Chondrocyte (in vitro differentiated cells): ENCODE measurements at regions not wholly inside any gene's neighbourhood (a gene's known extent, or its start where the extent isn't known, plus 50 kb on each side); places are given as distances from the start of the nearest gene placed in this dataset.

Experiments used
- DNase-seq: peaks from one replicate; pipeline ENCODE4 v3.0.0; 2021; ENCODE audit warnings: mixed read lengths, low spot score
- H3K27ac Mint-ChIP-seq: one replicate; pipeline ENCODE4 v1.8.0; 2021; ENCODE audit warnings: mild to moderate bottlenecking, moderate library complexity, mixed read lengths; ENCODE audit not compliant: unreplicated experiment
- H3K27me3 Mint-ChIP-seq: 2 replicates; pipeline ENCODE4 v1.8.0; 2021; ENCODE audit warnings: low read depth, mixed read lengths
- H3K36me3 Mint-ChIP-seq: 2 replicates; pipeline ENCODE4 v1.8.0; 2021; ENCODE audit warnings: low read depth, mixed read lengths
- H3K4me1 Mint-ChIP-seq: 2 replicates; pipeline ENCODE4 v1.8.0; 2021; ENCODE audit warnings: low read depth, mild to moderate bottlenecking, mixed read lengths
- H3K4me3 Mint-ChIP-seq: one replicate; pipeline ENCODE4 v1.8.0; 2021; ENCODE audit warnings: mild to moderate bottlenecking, moderate library complexity, mixed read lengths; ENCODE audit not compliant: unreplicated experiment
- H3K9me3 Mint-ChIP-seq: 2 replicates; pipeline ENCODE4 v1.8.0; 2021; ENCODE audit warnings: low read depth, mixed read lengths
- TF ChIP-seq, protein P1 (sequence below): fragments of 200-600 bp; sonication (generic); IDR thresholded peaks from 2 replicates; pipeline ENCODE4 v1.5.0; 2021; ENCODE audit warnings: antibody characterized with exemption, mild to moderate bottlenecking, moderate library complexity

DNA sequence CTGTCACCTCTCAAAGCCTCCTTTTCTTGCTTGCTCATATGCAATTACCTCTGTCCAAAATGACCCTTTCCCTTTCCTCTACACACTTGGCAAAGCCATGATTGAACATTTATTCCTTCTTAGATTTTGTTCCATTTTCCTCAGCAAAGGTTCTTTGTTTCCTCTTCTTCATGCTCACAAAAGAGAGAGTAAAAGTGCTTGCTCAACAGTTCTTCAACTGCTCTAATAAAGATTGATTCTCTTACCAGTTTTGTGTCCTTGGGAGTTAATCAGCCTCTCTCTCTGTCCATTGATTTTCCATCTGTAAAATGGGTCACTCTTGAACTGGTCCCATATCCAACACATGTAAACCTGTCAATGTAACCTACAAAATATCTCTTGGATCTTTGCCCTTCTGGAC is 186.4 kb downstream of the WNT5A start:
- no peak overlapping the region for H3K27ac Mint-ChIP-seq
- DNase-seq = no peak
- H3K36me3 Mint-ChIP-seq = no peaks in the 10 kb centered on the region
- H3K4me3 Mint-ChIP-seq = no peak overlapping the region
- TF ChIP-seq, protein P1, sequence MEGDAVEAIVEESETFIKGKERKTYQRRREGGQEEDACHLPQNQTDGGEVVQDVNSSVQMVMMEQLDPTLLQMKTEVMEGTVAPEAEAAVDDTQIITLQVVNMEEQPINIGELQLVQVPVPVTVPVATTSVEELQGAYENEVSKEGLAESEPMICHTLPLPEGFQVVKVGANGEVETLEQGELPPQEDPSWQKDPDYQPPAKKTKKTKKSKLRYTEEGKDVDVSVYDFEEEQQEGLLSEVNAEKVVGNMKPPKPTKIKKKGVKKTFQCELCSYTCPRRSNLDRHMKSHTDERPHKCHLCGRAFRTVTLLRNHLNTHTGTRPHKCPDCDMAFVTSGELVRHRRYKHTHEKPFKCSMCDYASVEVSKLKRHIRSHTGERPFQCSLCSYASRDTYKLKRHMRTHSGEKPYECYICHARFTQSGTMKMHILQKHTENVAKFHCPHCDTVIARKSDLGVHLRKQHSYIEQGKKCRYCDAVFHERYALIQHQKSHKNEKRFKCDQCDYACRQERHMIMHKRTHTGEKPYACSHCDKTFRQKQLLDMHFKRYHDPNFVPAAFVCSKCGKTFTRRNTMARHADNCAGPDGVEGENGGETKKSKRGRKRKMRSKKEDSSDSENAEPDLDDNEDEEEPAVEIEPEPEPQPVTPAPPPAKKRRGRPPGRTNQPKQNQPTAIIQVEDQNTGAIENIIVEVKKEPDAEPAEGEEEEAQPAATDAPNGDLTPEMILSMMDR = no peak
- H3K27me3 Mint-ChIP-seq = no peaks in the 10 kb centered on the region
- H3K4me1 Mint-ChIP-seq = peaks cover 5% of the 10 kb centered on the region
- peaks cover 5% of the 10 kb centered on the region for H3K9me3 Mint-ChIP-seq

DNA sequence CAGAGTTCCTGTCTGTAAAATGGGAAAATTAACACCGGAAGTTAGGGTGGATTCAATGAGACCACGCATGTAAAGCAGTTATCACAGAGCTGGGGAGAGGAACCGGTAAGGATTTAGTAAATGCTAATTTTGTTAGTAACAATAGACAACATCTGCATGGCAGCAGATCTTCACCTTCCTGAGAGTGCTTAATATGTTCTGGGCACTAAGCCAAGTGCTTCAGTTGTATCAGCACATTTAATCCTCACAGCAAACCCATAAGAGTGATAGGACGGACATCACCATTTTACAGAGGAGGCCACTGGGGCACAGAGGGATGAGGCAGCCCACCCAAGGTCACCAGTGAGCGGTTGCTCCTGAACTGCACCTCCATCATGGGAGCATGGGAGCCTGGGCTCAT is 189.4 kb downstream of the WNT5A start:
- peaks cover 5% of the 10 kb centered on the region for H3K9me3 Mint-ChIP-seq
- H3K4me3 Mint-ChIP-seq = no peak overlapping the region
- no peak for DNase-seq
- no peaks in the 10 kb centered on the region for H3K36me3 Mint-ChIP-seq
- no peak overlapping the region for H3K27ac Mint-ChIP-seq
- TF ChIP-seq, protein P1 = no peak
- H3K27me3 Mint-ChIP-seq = no peaks in the 10 kb centered on the region
- peaks cover 5% of the 10 kb centered on the region for H3K4me1 Mint-ChIP-seq

DNA sequence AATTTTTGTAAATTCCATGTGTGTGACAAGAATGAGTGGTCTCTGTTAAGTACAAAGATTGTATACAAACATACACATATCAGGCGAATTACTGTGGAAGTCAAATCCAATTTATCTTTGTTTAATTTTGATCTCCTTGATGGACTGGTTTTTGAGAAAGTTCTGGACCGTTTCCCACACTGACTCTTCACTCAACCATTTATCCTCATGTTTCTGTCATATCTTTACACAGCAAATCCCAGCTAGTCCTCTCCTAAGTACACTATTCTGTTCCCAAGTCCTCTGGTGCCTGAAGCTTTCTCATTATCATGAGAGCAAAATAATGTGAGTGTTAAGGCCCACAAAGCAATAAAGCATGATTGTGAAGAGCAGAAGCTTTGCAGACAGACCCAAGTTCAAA is 189.9 kb downstream of the WNT5A start:
- Mint-ChIP-seq H3K4me3 (no peak overlapping the region), H3K27me3 (no peaks in the 10 kb centered on the region), H3K36me3 (no peaks in the 10 kb centered on the region), H3K4me1 (peaks cover 5% of the 10 kb centered on the region), H3K9me3 (peaks cover 5% of the 10 kb centered on the region), H3K27ac (no peak overlapping the region)
- DNase-seq = no peak
- TF ChIP-seq, protein P1 = no peak

DNA sequence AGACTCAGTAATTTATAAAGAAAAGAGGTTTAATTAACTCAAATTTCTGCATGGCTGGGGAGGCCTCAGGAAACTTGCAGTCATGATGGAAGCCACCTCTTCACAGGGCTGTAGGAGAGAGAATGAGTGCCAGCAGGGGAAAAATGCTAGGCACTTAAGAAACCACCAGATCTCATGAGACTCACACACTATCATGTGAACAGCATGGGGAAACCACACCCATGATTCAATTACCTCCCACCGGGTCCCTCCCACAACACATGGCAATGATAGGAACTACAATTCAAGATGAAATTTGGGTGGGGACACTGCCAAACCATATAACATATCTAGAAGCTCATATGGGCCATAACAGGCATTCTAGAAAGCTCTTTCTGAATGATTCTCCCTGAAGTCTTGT is 190.3 kb downstream of the WNT5A start:
- Mint-ChIP-seq H3K4me3 (no peak overlapping the region), H3K27me3 (no peaks in the 10 kb centered on the region), H3K4me1 (peaks cover 5% of the 10 kb centered on the region), H3K27ac (no peak overlapping the region), H3K36me3 (no peaks in the 10 kb centered on the region), H3K9me3 (peaks cover 5% of the 10 kb centered on the region)
- TF ChIP-seq, protein P1 = no peak
- no peak for DNase-seq

DNA sequence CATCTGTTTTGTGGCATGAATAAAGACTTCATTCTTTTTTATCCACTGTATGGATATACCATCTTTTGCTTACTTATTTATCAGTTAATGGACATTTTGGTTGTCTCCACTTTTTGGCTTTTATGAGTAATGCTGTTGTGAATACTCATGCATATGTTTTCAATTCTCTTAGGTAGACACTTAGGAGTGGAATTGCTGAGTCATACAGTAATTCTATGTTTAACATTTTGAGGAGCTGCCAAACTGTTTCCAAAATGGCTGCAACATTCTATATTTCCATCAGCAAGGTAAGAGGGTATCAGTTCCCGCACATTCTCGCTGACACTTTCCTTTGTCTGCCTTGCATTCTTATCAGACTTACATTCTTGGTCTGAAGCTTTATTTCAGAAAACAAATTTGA is 191.1 kb downstream of the WNT5A start:
- Mint-ChIP-seq H3K9me3 (peaks cover 5% of the 10 kb centered on the region), H3K27ac (no peak overlapping the region), H3K36me3 (no peaks in the 10 kb centered on the region), H3K27me3 (no peaks in the 10 kb centered on the region), H3K4me1 (peaks cover 5% of the 10 kb centered on the region), H3K4me3 (no peak overlapping the region)
- DNase-seq = no peak
- TF ChIP-seq, protein P1 = no peak
